Dermis blood vessel endothelial cell (primary cell): ENCODE measurements at regions not wholly inside any gene's neighbourhood (a gene's known extent, or its start where the extent isn't known, plus 50 kb on each side); places are given as distances from the start of the nearest gene placed in this dataset.

Experiments used
- DNase-seq: peaks from one replicate; pipeline ENCODE4 v3.0.0; 2010

GRCh38 chr3:194973366-194974000, 287.8 kb downstream of the FAM43A start:
- no peak for DNase-seq

- no peak for DNase-seq
These were observed 288.9 kb downstream of the FAM43A start for GRCh38 chr3:194974468-194975135.

DNA sequence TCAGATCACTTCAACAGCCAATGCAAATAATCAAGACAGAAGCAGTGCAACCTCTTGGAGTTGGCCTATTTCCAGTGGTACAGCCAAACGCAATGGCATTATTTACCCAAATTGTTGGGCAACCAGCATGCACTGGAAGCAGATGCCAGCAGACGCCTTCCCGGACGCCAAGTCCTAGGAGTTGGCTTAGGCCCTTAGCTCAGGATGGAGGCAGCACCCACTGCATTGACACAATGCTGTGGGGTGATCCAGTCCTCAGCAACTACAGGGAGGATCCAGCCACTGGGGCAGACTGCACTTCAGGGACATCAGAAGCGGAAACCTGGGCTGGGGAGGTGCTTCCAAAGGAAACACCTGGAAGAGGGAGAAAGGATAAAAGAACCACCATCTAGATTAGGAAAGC, 290.4 kb downstream of the FAM43A start:
- peak; percentile 8 for DNase-seq

DNA sequence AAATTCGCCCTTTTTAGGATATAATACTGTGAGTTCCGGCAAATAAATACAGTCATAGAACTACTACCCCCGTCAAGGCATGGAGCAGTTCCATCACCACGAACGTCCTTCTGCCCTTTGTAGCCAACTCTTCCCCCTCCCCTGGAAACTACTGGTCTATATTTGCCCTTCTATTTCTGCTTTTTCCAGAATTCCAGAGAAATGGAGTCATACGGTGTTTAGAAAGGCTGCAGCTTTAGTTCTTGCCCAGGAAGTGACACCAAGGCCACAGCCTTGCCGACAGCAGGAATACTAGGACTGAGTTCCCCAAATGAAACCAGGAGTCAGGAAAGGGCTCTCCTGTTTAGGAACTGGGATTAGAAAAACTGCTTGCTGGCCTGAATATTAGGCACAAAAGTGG, 291.2 kb downstream of the FAM43A start:
- DNase-seq: peak; percentile 45

- no peak for DNase-seq
These were observed 291.7 kb downstream of the FAM43A start for GRCh38 chr3:194977356-194977755.

GRCh38 chr3:194979173-194979572, 291.8 kb downstream of the XXYLT1 start:
- no peak for DNase-seq

- no peak for DNase-seq
These were observed 288.5 kb downstream of the XXYLT1 start for GRCh38 chr3:194982472-194982871.

- DNase-seq: no peak
These were observed 287.8 kb downstream of the XXYLT1 start for GRCh38 chr3:194983121-194983520.

DNA sequence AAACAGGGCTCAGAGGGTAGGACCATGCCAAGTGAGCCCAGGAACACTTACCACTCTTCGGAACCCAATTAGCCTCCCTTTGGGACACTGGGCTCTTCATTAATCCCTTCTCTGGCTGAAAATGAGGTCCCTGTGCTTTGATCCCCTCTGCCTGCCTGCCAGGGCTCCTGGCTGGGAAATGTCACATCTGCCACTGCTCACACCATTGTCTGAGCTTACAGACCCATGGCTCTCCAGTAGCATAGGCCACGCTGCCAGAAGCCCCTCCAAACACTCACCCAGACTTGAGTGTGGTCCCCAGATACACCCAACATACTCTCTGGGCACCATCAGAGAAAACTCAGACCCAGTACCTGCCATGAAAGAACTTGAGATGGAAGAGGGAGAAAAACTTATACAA, 287.3 kb downstream of the XXYLT1 start:
- no peak for DNase-seq

DNA sequence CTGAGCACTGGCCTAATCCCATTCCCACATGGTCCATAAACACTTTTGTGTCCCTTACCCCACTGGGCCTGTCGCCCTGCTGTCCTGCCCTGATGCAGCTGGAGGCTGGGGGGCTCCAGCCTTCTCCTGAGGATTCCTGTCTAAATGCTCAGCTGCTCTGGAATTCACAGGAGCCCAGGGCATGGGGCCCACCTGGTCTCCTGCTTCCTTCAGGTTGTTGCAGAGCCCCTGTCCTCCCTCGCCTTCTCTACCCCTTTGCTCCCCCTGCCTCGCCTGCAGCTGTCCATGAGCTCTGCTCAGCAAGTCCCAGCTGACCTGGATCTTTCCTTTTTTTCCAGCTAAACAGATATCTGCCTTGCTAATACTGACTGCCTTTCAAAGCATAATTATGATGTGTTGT, 286.9 kb downstream of the XXYLT1 start:
- DNase-seq: no peak

GRCh38 chr3:194984622-194985021, 286.3 kb downstream of the XXYLT1 start:
- DNase-seq: no peak

GRCh38 chr3:194985031-194985578, 285.9 kb downstream of the XXYLT1 start:
- peak; percentile 17 for DNase-seq

- no peak for DNase-seq
These were observed 284.5 kb downstream of the XXYLT1 start for GRCh38 chr3:194986208-194987043.

DNA sequence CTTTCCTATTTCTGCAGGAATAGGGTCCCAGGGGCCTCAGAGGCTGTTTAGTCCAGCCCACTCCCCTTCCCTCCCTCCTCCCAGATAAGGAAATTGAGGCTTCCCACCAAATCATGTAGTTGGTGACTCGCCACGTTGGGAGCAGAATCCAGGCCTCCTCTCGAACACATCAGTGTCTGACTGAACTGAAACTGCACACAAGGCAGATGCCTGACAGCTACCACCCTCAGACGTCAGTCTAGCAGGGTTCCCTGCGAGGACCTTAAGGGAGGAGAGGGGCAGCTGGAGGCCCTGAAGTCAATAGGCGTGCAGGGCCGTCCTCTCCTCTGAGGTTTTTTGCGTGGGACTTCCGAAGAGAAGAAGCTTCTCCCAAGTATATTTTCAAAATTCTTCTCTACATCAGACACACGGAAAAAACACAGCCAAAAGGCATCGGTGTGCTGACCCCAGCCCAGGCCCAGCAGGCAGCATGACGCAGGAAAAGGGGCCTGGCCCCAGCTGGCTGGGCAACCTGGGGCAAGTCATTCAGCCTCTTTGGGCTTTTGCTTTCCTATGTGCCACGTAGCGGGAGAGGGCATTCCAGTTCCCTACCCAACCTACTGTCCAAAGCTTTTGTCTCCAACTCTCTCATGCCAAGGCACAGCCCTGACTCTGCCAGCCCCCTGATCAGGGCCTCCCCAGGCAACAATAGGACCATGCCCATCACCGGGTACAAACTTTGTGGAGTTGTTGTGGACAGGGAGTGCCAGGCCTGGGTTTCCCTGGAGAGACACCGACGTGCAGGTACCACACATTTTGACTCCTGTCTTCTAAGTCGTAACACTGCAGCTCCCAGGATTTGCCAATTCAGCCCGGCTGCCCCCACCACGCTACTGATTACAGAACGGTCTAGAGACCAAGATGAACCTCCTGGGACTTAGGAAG, 283.1 kb downstream of the XXYLT1 start:
- DNase-seq: no peak

- no peak for DNase-seq
These were observed 282.3 kb downstream of the XXYLT1 start for GRCh38 chr3:194988495-194989165.

DNA sequence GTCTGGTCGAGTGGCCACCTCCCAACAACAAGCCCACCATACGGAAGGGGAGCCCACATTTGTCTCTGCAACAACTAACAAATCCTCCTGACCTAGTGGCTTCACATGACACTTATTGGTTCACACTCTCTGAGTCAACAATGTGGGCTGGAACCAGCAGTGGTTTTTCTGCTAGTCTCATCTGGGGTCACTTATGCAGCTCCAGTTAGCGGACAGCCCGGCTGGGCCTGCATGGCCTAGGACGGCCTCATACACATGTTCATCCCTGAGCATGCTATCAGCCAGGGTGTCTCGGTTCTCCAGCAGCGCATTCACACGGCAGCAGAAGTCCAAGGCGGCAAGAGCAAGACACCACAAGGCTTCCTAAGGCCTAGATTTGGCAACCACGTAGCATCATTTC, 281.7 kb downstream of the XXYLT1 start:
- no peak for DNase-seq

DNA sequence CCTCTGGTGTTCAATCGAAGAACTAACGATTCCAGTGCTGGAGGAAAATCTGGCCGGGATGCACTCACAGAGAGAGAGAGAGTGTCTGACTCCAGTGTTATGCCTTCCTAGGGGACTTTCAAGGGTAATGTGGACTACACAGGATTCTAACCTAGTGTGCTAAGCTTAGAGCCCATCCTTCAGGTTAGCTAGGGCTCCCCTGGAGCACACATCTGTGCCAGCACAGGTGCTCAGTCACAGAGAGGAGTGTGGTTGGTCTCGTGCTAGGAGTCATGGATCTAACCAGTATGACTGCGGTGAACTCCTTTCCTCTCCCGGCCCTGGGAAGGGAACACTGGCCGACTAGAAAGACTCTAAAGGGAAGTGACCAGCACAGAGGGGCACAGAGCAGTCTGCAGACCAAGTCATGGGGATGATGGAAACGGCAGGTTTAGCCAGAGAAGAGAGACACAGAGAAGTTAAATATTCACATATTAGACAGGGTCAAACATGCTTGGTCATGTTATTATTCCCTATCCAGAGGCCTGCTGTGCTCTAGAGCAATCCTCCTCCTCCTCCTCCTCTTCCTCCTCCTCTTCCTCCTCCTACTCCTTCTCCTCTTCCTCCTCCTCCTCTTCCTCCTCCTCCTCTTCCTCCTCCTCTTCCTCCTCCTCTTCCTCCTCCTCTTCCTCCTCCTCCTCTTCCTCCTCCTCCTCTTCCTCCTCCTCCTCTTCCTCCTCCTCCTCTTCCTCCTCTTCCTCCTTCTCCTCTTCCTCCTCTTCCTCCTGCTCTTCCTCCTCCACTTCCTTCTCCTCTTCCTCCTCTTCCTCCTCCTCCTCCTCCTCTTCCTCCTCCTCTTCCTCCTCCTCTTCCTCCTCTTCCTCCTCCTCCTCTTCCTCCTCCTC, 280.3 kb downstream of the XXYLT1 start:
- DNase-seq: no peak

- no peak for DNase-seq
These were observed 279.7 kb downstream of the XXYLT1 start for GRCh38 chr3:194991338-194991654.

- DNase-seq: no peak
These were observed 277.1 kb downstream of the XXYLT1 start for GRCh38 chr3:194993896-194994295.

- DNase-seq: no peak
These were observed 276.4 kb downstream of the XXYLT1 start for GRCh38 chr3:194994551-194994981.

- no peak for DNase-seq
These were observed 275.6 kb downstream of the XXYLT1 start for GRCh38 chr3:194995334-194995733.
